Epidermal melanocyte (primary cell): ENCODE measurements at regions not wholly inside any gene's neighbourhood (a gene's known extent, or its start where the extent isn't known, plus 50 kb on each side); places are given as distances from the start of the nearest gene placed in this dataset.

ENCODE experiments used
- DNase-seq: peaks from one replicate; pipeline ENCODE4 v3.0.0; 2011; ENCODE audit warnings: low spot score; ENCODE audit not compliant: insufficient read length

DNA sequence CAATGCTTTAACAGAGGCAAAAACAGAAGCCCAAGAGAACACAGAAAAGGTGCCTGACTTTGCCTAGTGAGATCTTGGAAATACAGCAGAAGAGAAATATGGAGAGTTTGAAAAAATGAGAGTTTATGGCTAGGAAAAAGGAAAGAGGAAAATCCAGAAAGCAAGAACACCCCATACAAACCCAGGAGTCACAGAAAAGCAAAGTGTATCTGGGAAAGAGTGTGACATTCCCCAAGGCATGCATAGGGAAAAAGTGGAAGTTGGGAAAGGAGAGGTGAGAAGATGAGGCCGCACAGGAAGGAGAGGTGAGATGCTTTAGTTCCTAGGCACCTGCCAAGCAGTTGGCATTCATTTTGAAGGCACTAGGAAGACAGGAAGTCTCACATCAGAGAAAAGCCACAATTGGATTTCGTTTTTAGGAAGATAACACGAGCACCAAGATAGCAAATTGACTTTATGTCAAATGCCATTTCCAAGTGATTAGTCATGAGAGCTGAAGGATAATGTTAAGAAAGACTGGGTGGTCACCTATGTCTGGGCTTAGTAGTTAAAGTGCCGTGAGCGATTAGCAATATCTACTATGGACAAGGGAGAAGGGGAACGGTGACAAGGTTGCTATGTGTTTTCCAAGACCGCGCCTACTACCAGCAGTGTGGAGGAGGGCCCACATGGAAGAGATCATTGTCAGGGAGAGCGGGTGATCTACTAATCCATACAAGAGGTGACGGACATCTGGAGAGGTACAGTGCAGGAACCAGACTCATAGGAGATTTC lies 224.1 kb upstream of the PARD3B start:
- DNase-seq, result no peak

DNA sequence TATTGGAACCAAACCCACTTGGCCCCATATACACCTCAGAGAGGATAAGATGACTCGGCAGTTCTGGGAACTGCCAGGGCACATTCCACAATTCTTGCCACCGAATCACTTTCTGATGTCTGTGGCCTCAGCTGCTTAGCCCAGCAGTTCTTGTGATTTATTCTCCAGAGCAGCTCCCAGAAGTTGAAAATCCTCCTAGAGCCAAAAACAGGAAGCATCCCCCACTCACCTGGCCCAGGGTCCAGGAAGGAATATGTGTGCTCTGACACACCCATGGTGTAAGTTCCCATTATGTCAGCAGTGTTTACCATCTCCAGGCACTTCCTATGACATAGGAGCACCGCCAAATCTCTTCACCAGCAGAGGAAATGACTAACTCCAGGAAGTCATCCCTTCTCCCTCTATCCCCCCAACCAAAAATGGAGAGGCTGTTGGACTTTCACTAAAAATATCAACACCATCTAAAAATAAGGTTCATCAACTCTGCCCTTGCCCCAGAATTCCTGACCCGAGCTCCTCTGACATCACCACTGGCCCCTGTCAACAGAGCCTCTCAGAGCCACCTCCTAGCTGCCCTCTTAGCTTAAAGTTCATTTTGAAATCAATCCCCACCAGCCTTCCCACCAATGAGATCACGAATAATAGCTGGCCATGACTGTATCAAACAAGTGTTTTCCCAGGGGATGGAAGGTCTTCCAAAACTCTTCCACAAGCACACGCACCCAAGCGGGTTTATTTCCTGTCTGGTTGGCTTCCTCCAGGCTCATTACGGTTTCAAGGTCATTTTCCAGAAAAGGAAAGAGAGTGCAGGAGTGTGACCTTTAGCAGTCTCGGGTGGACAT lies 223.1 kb upstream of the PARD3B start:
- no peak for DNase-seq

DNA sequence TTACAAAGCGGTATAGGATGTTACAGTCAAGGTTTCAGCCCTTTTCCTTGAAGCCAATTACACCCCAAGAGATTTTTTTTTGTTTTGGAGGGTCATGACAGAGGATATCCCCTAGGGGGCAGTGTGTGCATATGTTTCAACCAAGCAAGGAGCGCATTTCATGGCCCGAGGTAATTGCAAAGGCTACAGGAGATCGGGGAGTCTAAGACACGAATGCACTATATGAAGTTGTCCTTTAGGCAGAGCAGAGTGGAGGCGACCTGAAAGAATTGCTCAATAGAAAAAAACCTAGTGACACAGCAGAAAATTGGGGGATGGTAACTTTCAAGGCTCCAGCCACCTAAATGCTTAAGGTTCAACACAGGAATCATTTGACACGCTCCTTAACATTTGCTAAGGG lies 219.8 kb upstream of the PARD3B start:
- peak; percentile 77 for DNase-seq

DNA sequence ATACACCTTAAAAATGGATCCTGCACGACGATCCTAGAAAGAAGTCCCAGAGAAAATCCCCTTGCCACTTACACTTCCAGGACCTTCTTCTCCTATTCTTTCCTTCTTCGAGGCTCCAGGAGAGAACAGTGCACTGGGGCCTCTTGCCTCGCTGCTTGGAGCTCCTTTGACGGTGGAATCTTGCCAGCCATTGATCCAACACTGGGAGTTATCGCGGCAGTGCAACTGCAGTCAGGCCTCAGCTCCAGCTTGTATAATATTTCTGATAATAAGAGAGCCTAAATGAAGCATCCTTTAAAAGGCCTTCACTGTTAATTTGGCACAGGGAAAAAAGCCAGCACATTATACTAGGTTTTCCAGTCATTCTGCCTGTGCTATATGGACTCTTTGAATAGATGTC lies 216.9 kb upstream of the PARD3B start:
- DNase-seq, result no peak

DNA sequence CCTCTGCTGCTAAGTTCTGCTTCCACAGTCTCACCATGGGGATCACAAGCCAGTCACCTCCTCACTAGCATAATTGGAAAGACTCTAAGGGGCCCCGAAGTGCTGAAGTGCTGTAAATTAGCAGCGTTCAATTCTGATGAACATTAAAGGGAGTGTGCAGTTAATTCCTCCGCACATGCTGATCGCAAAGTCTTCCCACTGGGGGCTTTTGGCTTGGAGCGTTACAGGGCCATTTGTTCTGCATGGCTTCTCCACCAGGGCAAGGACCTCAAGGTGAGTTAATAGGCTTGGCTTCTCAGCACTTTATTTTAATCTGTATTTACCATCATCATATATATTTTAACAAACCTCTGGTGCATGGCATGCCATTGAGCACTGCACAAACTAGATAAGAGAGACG lies 216.3 kb upstream of the PARD3B start:
- DNase-seq, result no peak

DNA sequence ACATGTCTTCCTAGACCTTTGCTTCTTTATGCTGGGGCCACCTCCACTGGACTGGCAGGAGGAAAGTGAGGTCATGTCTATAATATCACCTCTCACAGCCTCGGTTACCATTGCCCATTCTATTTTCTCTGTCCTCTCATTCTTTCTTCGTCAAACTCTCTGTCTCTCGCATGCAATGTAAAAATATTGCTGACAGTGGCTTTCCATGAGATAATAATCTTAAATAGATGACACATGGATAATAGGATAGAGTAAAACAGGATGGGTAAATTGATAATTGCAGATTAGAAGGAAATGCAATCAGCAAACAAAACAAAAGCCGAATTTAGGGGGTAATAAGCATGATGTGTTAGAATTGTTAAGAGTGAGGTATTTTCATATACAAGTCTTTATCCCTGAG lies 215.7 kb upstream of the PARD3B start:
- DNase-seq, result no peak

DNA sequence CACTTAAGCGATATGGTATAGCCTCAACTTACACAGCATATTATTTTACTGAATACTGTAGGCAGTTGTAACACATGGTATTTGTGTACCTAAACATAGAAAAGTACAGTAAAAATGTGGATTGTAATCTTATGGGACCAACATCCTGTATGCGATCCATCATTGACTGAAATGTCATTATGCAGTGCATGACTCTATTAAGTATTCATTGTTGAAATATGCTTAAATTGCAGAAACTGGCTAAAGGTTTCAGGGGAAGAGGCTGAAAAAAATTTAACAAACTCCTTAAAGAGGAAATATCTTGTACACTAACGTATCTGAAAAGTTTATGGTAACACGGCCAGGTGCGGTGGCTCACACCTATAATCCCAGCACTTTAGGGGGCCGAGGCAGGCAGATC lies 214.1 kb upstream of the PARD3B start:
- DNase-seq, result no peak

DNA sequence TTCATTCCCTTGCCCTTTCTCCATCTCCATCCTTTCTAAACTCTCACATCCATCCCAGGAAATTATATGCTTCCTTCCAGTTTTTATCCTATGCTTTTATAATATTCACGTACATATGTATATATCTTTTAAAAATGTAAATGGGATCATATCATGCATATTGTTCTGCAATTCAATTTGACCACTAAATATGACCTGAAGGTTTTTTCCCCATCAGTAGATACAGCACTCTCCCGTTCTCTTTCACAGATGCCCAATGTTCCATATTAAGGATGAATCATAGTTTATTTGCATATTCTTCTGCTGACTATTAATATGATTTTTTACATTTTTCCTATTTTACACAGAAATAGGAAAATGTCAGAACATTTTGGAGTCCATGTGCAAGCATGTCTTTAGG lies 213.3 kb upstream of the PARD3B start:
- no peak for DNase-seq

DNA sequence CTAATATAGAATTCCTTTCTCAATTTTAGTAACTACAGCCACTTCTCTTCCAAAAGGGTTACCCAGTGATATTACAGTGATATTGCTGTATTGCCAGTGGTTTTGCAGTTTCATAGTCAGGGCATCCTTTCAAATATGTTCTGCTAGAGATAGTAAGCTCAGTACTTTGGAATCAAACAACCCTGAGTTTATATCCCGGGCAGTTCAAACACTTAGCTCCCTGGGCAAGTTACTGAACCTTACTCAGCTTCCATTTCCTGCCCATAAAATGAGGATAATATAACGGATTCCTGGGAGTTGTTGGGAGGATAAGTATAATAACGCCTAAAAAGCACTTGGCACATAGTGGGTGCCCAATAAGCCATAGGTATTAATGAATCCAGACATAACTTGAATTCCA lies 212.6 kb upstream of the PARD3B start:
- DNase-seq, result no peak

DNA sequence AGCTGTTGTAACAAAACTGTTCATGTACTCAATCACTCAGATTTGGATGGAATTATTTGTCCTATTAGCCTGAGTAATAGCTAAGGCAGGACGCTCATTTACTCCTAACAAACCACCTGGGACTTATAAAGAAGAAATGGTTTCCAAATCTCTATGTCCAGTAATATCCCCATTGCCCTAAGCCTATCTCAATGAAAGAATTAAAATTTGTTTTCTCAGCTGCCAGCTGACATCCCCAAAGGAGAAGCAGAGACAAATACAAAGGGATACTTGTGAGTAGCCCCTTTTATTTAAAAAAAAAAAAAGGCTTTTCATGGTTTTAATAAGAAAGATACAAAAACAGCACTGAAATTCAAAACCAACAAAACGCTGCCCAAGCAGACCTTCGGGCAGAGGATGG lies 211.4 kb upstream of the PARD3B start:
- no peak for DNase-seq

DNA sequence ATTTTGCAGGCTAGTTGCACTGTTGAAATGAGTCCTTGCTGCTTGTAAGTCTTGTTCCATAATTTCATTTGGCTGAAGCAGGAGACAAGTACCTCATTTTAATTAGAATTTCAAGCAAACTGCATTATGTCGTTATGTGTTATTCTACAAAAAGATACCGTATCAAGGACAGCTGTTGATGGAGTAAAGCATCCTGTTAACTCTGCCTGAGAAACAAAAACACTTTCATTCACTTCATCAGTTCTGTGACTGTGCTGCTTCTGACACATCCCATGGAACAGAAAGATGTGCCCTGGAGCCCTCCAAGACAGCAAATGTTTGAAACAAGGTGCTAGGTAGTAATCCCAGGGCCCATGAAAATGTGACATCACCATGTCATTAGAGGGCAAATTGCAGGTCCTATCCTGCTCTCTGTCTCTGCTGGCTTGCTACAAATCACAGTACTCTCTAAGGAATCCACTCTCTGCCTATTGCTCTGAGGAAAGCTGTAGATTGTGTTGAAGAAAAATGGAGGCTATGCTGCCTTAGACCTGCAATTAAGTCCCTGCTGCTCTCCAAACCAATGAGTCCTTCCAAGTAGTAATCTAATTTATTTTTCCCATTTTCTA lies 209.7 kb upstream of the PARD3B start:
- no peak for DNase-seq

DNA sequence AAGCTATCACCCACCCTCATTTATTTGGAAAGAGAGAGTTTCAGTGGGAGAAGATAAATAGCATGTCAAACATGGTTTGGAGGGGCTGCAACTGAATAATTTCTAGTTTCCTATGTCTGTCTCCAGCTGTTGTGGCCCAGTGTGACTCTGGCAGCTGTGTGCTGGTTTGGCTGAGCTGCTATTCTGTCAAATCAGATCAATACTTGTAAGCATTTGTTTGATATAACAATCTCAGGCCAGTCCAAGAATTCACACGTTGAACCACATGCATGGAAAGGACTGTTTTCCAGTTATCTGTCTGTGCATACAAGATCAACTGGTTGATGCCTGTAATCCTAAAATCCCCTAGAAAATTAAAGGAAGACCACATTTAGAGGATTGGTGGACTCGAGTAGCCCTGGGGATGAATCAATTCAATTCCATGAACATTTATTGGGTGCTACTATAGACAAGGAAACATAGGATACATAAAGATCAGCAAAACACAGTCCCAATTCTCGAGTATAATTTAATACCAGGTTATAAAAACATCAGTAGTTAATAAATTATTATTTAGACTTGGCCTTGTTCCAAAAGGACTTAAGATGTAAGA lies 209.0 kb upstream of the PARD3B start:
- no peak for DNase-seq

DNA sequence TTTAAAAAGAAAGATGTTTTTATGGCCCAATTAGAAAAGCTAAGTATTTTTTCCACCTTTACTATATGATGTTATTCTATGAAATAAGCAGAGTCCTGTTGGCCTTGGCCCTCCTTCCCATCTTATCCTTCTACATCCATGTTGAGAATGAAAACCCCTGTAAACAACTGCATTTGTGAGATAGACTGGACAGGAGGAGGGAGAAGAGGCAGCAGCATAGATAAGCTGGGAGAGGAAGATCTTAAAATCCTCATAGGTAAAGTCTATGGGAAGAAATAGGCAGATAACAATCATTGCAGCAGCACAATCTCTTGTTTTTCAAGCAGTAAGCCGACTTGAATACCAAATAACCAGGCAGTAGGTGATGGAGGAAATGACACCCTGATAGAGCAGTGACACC lies 207.6 kb upstream of the PARD3B start:
- no peak for DNase-seq

DNA sequence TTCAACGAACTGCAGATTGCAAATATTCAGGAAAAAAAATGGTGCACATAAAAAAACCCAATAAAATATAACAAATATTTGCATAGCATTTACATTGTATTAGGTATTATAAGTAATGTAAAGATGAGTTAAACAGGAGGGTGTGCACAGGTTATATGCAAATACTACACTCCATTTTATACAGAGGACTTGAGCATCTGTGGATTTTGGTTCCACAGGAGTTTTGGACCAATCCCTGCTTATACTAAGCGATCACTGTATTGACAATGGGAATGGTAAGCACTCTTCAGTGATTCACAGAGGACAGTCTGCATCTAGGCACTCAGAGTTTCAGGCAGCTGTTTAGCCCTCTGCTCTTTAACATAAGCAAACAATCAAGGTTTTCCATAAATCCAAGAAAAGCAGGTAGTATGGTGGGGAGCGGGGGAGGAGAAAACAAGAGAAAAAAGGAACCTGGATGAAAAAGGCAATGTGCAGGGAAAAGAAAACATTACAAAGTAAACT lies 206.0 kb upstream of the PARD3B start:
- no peak for DNase-seq

DNA sequence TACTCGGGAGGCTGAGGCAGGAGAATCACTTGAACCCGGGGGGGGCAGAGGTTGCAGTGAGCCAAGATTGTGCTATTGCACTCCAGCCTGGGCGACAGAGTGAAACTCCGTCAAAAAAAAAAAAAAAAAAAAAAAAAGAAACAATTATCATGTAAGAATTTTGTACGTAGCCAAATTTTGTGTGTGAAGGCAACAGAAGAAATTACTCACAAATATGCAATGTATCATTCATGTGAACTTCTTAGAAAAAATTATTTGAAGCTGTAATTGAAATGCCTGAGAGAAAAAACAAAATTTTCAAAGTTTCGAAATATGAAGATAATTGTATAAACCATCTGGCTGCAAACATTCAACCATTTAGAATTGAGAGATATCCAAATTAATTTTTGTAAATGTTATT lies 204.8 kb upstream of the PARD3B start:
- no peak for DNase-seq

DNA sequence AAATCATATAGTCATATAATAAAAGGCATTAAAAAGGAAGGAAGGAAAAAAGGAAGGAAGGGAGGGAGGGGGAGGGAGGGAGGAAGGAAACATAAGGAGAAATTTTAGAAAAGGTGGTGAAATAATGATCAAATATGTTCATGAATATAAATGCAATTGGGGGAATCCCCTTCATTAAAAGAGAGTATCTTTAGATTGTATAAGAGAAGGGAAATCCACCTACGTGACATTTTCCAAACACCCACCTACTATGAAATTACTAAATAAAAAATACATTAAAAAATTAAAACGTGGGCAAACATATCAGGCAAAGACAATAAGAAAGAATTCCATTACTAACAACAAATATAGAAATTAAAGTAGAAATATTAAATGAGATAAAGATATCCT lies 203.4 kb upstream of the PARD3B start:
- DNase-seq, result no peak

DNA sequence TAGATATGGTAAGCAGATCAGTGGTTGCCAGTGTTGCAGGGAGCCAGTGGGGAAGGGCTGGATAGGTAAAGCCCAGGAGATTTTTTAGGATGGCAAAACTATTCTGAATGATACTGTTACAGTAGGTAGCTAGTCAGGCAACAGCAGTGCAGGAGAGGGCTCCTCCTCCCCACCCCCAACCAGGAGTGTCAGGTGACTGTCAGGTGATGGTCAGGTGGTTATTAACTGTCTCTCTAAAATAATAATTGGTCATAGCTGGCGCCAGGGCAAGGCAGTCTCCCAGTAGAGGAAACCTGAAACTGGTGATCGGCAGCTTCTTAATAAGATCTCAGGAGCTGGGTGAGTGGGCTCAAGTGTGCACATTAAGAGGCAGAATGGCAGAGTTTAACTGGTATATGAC lies 201.6 kb upstream of the PARD3B start:
- DNase-seq, result no peak

DNA sequence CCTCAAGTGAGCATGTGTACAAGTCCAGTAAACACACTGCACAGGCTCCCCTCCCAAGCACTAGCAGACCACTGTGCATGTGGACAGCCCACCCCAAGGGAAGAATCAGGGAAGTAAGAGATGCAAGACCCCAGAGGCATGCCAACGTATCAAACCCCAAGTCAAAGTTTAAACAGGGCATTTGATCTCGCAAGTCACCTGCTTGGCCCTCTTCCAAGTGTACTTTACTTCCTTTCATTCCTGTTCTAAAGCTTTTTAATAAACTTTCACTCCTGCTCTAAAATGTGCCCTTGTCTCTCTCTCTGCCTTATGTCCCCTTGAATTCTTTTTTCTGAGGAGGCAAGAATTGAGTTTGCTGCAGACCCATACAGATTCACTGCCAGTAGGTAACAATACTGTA lies 201.2 kb upstream of the PARD3B start:
- no peak for DNase-seq

DNA sequence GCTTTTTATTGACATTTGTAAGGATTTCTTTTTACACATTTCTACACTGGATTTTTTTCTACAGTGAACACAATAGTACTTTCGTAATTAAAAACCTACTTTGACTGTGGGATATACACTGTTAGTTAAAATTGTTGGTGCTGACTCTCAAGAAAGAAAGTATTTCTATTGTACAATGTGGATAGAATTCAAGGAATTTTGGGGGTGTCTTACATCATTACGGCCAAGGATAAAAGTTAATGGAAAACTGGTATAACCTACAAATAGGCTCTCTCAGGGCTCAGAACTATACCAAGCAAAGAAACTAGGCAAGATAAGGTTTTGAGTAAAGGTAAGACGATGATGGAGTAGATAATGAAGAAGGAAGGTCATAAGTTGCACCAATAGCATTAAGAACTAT lies 198.4 kb upstream of the PARD3B start:
- DNase-seq, result no peak

DNA sequence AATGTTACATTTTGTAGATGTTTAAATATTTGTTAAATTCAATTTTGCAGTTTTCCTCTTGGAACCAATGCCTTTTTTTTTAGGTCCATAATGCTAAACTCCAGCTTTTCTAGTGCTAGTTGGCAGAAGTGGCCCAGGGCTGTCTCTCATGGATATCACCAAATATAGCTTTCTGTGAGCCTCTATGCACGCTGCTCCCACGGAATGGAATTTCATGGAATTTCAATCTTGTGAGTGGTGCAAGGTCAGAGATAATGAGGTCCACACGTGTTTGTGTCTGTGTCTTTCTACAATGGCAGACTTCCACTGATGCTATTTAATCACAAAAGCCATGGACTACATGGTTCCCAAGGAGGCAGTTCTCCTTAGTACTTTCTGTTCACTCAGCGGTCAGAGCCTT lies 191.5 kb upstream of the PARD3B start:
- DNase-seq, result no peak

DNA sequence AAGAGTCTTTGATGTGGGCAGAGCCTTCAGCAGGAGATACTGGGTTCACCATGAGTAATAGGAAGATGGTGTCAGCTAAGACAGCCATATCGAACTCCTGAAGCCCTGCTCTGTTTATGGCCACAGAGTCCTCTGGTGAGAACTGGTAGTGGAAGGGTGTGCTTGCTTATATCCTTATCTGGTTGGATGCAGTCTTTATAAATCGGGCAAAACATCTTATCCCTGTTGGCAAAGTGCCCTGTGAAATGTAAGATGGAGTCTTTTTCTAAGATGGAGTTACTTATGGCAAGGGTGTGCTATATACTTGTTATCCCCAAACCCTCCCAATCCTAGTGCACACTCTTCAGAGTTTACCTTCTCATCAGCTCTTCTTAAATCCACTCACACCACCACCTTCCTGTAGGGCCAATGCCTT lies 190.8 kb upstream of the PARD3B start:
- DNase-seq, result no peak

DNA sequence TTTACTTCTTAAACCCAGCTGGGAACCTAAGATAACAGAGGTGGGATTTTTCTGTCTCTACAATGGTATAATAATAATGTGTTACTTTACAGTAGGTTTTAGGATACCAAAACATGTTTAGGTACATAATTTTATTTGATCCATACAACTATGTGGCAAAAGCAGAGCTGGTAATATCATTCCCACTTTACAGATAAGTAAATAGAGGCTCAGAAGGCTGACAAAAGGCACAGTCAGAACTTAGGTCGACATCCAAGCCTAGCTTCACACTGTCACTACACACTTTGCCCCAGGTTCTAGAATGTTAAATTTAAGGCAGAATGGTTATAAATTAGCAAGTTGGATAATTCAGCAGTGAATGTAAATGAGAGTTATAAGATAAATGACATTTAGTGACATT lies 189.6 kb upstream of the PARD3B start:
- DNase-seq, result no peak
